ENCODE measurements at regions not wholly inside any gene's neighbourhood (a gene's known extent, or its start where the extent isn't known, plus 50 kb on each side); places are given as distances from the start of the nearest gene placed in this dataset.
"Not testable (repeated sequence)": the region's sequence is repeated elsewhere in the genome, so short reads cannot be mapped to it uniquely, and the experiment has no call there.

DNA sequence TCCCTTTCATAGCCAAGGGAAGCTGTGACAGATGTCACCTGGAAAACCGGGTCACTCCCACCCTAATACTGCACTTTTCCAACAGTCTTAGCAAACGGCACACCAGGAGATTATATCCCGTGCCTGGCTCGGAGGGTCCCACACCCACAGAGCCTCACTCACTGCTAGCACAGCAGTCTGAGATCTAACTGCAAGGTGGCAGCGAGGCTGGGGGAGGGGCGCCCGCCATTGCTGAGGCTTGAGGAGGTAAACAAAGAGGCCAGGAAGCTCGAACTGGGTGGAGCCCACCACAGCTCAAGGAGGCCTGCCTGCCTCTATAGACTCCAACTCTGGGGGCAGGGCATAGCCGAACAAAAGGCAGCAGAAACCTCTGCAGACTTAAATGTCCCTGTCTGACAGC is 199.2 kb downstream of the TMEM47 start:
- not testable (repeated sequence) for H3K27ac ChIP-seq (ENCODE audit: low read depth); H3K4me3 Mint-ChIP-seq; H3F3A ChIP-seq (replicated peaks; ENCODE audit: low read depth); H2AFZ ChIP-seq; H3K4me2 ChIP-seq; H3K27me3 ChIP-seq (ENCODE audit: insufficient read depth); H3K27ac Mint-ChIP-seq; DNase-seq (ENCODE audit: low spot score); H4K20me1 ChIP-seq (replicated peaks; ENCODE audit: insufficient read depth); H3K79me2 ChIP-seq (replicated peaks; ENCODE audit: insufficient read depth); H3K36me3 ChIP-seq (ENCODE audit: insufficient read depth); H3K9me2 ChIP-seq (ENCODE audit: insufficient read depth); H3K27me3 Mint-ChIP-seq (ENCODE audit: insufficient read depth, low read depth, poor library complexity); H3K4me1 ChIP-seq (ENCODE audit: insufficient read depth); H3K4me3 ChIP-seq; H3K4me1 Mint-ChIP-seq; ATAC-seq
- H3K36me3 Mint-ChIP-seq (ENCODE audit: low read depth) = peaks cover 16% of the 10 kb centered on the region
- peaks cover 26% of the 10 kb centered on the region for H3K9me3 Mint-ChIP-seq

DNA sequence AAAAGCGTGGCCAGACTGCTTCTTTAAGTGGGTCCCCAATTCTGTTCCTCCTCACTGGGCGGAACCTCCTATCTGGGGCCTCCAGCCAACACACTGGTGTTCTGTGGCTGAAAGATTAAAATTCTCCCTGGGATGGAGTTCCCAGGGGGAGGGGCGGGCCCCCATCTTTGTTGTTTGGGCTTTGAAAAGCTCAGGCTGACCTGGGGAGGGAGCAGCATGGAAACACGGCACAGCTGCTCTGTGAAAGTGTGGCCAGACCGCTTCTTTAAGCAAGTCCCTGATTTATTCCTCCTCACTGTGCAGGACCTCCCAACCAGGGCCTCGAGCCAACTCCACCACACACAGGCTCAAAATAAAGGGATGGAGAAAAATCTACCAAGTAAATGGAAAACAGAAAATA is 219.5 kb downstream of the TMEM47 start:
- Mint-ChIP-seq H3K4me3 (no peak overlapping the region), H3K4me1 (no peaks in the 10 kb centered on the region), H3K9me3 (no peaks in the 10 kb centered on the region; the same call in 2 of the 3 replicates), H3K36me3 (ENCODE audit: low read depth) (no peaks in the 10 kb centered on the region), H3K27ac (no peak overlapping the region), H3K27me3 (ENCODE audit: insufficient read depth, low read depth, poor library complexity) (no peaks in the 10 kb centered on the region)
- Histone ChIP-seq H3K36me3 (ENCODE audit: insufficient read depth) (no peaks in the 10 kb centered on the region), H3K27ac (ENCODE audit: low read depth) (no peak overlapping the region), H3K4me3 (no peak overlapping the region), H3K4me2 (no peak overlapping the region), H3K4me1 (ENCODE audit: insufficient read depth) (no peaks in the 10 kb centered on the region), H4K20me1 (replicated peaks; ENCODE audit: insufficient read depth) (no peaks in the 10 kb centered on the region), H3K79me2 (replicated peaks; ENCODE audit: insufficient read depth) (no peaks in the 10 kb centered on the region), H3F3A (replicated peaks; ENCODE audit: low read depth) (no peaks in the 10 kb centered on the region), H3K9me2 (ENCODE audit: insufficient read depth) (no peaks in the 10 kb centered on the region), H2AFZ (no peak overlapping the region), H3K27me3 (ENCODE audit: insufficient read depth) (no peaks in the 10 kb centered on the region)
- DNase-seq (ENCODE audit: low spot score) = no peak
- ATAC-seq = no peak
- no peak for TF ChIP-seq NANOG (IDR thresholded peaks at IDR 0.05; ENCODE audit: borderline replicate concordance)
- TF ChIP-seq, protein P1, sequence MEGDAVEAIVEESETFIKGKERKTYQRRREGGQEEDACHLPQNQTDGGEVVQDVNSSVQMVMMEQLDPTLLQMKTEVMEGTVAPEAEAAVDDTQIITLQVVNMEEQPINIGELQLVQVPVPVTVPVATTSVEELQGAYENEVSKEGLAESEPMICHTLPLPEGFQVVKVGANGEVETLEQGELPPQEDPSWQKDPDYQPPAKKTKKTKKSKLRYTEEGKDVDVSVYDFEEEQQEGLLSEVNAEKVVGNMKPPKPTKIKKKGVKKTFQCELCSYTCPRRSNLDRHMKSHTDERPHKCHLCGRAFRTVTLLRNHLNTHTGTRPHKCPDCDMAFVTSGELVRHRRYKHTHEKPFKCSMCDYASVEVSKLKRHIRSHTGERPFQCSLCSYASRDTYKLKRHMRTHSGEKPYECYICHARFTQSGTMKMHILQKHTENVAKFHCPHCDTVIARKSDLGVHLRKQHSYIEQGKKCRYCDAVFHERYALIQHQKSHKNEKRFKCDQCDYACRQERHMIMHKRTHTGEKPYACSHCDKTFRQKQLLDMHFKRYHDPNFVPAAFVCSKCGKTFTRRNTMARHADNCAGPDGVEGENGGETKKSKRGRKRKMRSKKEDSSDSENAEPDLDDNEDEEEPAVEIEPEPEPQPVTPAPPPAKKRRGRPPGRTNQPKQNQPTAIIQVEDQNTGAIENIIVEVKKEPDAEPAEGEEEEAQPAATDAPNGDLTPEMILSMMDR (conservative IDR thresholded peaks at IDR 0.05; ENCODE audit: low read depth in 2 of 2) = no peak
- TF ChIP-seq, protein P2, sequence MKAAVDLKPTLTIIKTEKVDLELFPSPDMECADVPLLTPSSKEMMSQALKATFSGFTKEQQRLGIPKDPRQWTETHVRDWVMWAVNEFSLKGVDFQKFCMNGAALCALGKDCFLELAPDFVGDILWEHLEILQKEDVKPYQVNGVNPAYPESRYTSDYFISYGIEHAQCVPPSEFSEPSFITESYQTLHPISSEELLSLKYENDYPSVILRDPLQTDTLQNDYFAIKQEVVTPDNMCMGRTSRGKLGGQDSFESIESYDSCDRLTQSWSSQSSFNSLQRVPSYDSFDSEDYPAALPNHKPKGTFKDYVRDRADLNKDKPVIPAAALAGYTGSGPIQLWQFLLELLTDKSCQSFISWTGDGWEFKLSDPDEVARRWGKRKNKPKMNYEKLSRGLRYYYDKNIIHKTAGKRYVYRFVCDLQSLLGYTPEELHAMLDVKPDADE (IDR thresholded peaks at IDR 0.05) = no peak
- TF ChIP-seq EZH2phosphoT487 (IDR thresholded peaks at IDR 0.05; ENCODE audit: unreplicated experiment) = no peak
- no peak for TF ChIP-seq CREB1 (CRISPR knock-in tag; IDR thresholded peaks at IDR 0.05; ENCODE audit: low read depth)
- no peak for TF ChIP-seq POLR2AphosphoS5 (IDR thresholded peaks at IDR 0.05; ENCODE audit: low read depth)
- no peak for TF ChIP-seq STAT1 (IDR thresholded peaks at IDR 0.05; ENCODE audit: unreplicated experiment)
- no peak for TF ChIP-seq EZH2 (IDR thresholded peaks at IDR 0.05; ENCODE audit: low read depth, unreplicated experiment)
- no peak for TF ChIP-seq ZNF331 (CRISPR knock-in tag; IDR thresholded peaks at IDR 0.05; ENCODE audit: low read depth)
- no peak for TF ChIP-seq ZNF114 (CRISPR knock-in tag; IDR thresholded peaks at IDR 0.05)
- TF ChIP-seq, protein P3, sequence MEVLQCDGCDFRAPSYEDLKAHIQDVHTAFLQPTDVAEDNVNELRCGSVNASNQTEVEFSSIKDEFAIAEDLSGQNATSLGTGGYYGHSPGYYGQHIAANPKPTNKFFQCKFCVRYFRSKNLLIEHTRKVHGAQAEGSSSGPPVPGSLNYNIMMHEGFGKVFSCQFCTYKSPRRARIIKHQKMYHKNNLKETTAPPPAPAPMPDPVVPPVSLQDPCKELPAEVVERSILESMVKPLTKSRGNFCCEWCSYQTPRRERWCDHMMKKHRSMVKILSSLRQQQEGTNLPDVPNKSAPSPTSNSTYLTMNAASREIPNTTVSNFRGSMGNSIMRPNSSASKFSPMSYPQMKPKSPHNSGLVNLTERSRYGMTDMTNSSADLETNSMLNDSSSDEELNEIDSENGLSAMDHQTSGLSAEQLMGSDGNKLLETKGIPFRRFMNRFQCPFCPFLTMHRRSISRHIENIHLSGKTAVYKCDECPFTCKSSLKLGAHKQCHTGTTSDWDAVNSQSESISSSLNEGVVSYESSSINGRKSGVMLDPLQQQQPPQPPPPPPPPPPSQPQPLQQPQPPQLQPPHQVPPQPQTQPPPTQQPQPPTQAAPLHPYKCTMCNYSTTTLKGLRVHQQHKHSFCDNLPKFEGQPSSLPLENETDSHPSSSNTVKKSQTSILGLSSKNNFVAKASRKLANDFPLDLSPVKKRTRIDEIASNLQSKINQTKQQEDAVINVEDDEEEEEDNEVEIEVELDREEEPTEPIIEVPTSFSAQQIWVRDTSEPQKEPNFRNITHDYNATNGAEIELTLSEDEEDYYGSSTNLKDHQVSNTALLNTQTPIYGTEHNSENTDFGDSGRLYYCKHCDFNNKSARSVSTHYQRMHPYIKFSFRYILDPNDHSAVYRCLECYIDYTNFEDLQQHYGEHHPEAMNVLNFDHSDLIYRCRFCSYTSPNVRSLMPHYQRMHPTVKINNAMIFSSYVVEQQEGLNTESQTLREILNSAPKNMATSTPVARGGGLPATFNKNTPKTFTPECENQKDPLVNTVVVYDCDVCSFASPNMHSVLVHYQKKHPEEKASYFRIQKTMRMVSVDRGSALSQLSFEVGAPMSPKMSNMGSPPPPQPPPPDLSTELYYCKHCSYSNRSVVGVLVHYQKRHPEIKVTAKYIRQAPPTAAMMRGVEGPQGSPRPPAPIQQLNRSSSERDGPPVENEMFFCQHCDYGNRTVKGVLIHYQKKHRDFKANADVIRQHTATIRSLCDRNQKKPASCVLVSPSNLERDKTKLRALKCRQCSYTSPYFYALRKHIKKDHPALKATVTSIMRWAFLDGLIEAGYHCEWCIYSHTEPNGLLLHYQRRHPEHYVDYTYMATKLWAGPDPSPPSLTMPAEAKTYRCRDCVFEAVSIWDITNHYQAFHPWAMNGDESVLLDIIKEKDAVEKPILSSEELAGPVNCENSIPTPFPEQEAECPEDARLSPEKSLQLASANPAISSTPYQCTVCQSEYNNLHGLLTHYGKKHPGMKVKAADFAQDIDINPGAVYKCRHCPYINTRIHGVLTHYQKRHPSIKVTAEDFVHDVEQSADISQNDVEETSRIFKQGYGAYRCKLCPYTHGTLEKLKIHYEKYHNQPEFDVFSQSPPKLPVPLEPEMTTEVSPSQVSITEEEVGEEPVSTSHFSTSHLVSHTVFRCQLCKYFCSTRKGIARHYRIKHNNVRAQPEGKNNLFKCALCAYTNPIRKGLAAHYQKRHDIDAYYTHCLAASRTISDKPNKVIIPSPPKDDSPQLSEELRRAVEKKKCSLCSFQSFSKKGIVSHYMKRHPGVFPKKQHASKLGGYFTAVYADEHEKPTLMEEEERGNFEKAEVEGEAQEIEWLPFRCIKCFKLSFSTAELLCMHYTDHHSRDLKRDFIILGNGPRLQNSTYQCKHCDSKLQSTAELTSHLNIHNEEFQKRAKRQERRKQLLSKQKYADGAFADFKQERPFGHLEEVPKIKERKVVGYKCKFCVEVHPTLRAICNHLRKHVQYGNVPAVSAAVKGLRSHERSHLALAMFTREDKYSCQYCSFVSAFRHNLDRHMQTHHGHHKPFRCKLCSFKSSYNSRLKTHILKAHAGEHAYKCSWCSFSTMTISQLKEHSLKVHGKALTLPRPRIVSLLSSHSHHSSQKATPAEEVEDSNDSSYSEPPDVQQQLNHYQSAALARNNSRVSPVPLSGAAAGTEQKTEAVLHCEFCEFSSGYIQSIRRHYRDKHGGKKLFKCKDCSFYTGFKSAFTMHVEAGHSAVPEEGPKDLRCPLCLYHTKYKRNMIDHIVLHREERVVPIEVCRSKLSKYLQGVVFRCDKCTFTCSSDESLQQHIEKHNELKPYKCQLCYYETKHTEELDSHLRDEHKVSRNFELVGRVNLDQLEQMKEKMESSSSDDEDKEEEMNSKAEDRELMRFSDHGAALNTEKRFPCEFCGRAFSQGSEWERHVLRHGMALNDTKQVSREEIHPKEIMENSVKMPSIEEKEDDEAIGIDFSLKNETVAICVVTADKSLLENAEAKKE (CRISPR knock-in tag; IDR thresholded peaks at IDR 0.05) = no peak
- TF ChIP-seq JUNB (IDR thresholded peaks at IDR 0.05; ENCODE audit: unreplicated experiment) = no peak

All from GM23338 (cell line).